ENCODE measurements at regions not wholly inside any gene's neighbourhood (a gene's known extent, or its start where the extent isn't known, plus 50 kb on each side); places are given as distances from the start of the nearest gene placed in this dataset.

DNA sequence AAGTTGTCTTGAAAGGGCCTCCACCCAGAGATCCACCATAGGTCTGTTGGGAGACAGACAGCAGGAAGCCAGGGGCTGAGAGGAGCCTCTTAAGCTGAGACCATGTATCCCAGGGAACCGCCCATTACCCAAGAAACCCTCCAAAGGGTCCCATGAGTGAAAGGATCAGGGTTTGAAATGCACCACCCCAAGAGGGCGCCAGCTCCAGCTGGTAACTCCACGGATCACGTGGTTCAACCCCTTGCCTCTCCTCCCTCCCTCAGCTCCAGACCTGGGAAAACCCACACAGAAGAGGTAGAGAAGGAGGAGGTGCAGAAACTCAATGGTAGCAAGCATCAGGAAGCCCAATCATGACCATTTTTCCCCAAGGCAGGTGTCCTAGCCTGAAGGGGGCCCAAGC lies 148.7 kb downstream of the AIPL1 start:
- no peak for TF ChIP-seq POLR2A (IDR thresholded peaks at IDR 0.05)
- TF ChIP-seq, protein P1, sequence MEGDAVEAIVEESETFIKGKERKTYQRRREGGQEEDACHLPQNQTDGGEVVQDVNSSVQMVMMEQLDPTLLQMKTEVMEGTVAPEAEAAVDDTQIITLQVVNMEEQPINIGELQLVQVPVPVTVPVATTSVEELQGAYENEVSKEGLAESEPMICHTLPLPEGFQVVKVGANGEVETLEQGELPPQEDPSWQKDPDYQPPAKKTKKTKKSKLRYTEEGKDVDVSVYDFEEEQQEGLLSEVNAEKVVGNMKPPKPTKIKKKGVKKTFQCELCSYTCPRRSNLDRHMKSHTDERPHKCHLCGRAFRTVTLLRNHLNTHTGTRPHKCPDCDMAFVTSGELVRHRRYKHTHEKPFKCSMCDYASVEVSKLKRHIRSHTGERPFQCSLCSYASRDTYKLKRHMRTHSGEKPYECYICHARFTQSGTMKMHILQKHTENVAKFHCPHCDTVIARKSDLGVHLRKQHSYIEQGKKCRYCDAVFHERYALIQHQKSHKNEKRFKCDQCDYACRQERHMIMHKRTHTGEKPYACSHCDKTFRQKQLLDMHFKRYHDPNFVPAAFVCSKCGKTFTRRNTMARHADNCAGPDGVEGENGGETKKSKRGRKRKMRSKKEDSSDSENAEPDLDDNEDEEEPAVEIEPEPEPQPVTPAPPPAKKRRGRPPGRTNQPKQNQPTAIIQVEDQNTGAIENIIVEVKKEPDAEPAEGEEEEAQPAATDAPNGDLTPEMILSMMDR (IDR thresholded peaks at IDR 0.05) = no peak

Measured in thyroid gland (tissue), 4 donors.